CD14-positive monocyte (primary cell): ENCODE measurements at regions not wholly inside any gene's neighbourhood (a gene's known extent, or its start where the extent isn't known, plus 50 kb on each side); places are given as distances from the start of the nearest gene placed in this dataset.

ENCODE experiments used
- DNase-seq, 3 donors: peaks; one replicate each; pipeline ENCODE4 v3.0.0-alpha.2; 2011 to 2022
- H2AFZ ChIP-seq: 2 replicates; pipeline ENCODE4 v1.6.0; 2012; ENCODE audit warnings: mild to moderate bottlenecking, low read depth, low read length, inconsistent platforms; ENCODE audit not compliant: insufficient read depth, poor library complexity, severe bottlenecking
- H3K27ac ChIP-seq, 2 donors: 1 replicate in 1 of 2; 2 replicates in 1 of 2; pipeline ENCODE4 v1.5.1; 2012 to 2013; ENCODE audit warnings: low read length in 2 of 2, control low read depth in 1 of 2, inconsistent platforms in 1 of 2, low read depth in 1 of 2, mild to moderate bottlenecking in 1 of 2
- H3K27me3 ChIP-seq, 2 donors: one replicate each; pipeline versions ENCODE4 v1.6.0 to v1.6.1; 2011 to 2013; ENCODE audit warnings: low read length in 2 of 2; ENCODE audit not compliant: control insufficient read depth in 2 of 2, insufficient read depth in 2 of 2
- H3K36me3 ChIP-seq, 2 donors: replicated peaks in 1 of 2; 1 replicate in 1 of 2; 2 replicates in 1 of 2; pipeline versions ENCODE4 v1.5.1 to v1.6.1; 2012 to 2013; ENCODE audit warnings: low read length in 2 of 2, control low read depth in 1 of 2, inconsistent platforms in 1 of 2, mild to moderate bottlenecking in 1 of 2; ENCODE audit not compliant: insufficient read depth in 2 of 2, control insufficient read depth in 1 of 2
- H3K4me1 ChIP-seq, 2 donors: 1 replicate in 1 of 2; 2 replicates in 1 of 2; pipeline versions ENCODE4 v1.5.1 to v1.6.1; 2012 to 2013; ENCODE audit warnings: low read length in 2 of 2, control low read depth in 1 of 2, inconsistent platforms in 1 of 2, mild to moderate bottlenecking in 1 of 2, moderate library complexity in 1 of 2; ENCODE audit not compliant: insufficient read depth in 2 of 2, control insufficient read depth in 1 of 2
- H3K4me2 ChIP-seq: replicated peaks from 2 replicates; pipeline ENCODE3; 2012; ENCODE audit warnings: low read length, moderate library complexity, mild to moderate bottlenecking; ENCODE audit not compliant: poor library complexity, severe bottlenecking; ENCODE audit errors: extremely low read depth
- H3K4me3 ChIP-seq, 3 experiments: fragments of 200-600 bp in 1 of 3; sonication (generic) in 1 of 3; replicated peaks in 1 of 3; 1 replicate in 2 of 3; 2 replicates in 1 of 3; pipeline ENCODE4 v1.5.1; 2011 to 2013; ENCODE audit warnings: low read length in 3 of 3, mild to moderate bottlenecking in 3 of 3, control low read depth in 2 of 3, low read depth in 2 of 3, inconsistent platforms in 1 of 3, moderate library complexity in 1 of 3
- H3K79me2 ChIP-seq: 2 replicates; pipeline ENCODE4 v1.6.0; 2012; ENCODE audit warnings: mild to moderate bottlenecking, control low read depth, inconsistent platforms, low read length, moderate library complexity; ENCODE audit not compliant: insufficient read depth
- H3K9ac ChIP-seq: 2 replicates; pipeline ENCODE4 v1.6.0; 2017; ENCODE audit warnings: low read length, mild to moderate bottlenecking; ENCODE audit not compliant: insufficient read depth, poor library complexity, severe bottlenecking
- H3K9me3 ChIP-seq, 2 donors: replicated peaks in 1 of 2; 1 replicate in 1 of 2; 2 replicates in 1 of 2; pipeline versions ENCODE4 v1.5.1 to v1.6.1; 2012 to 2013; ENCODE audit warnings: low read length in 2 of 2, control low read depth in 1 of 2; ENCODE audit not compliant: control insufficient read depth in 1 of 2, insufficient read depth in 1 of 2
- H4K20me1 ChIP-seq: 2 replicates; pipeline ENCODE4 v1.6.0; 2012; ENCODE audit warnings: mild to moderate bottlenecking, low read length, control low read depth, moderate library complexity; ENCODE audit not compliant: insufficient read depth
- H3K27ac Mint-ChIP-seq, 7 donors: one replicate each; pipeline ENCODE4 v1.8.0; 2020; ENCODE audit warnings: mild to moderate bottlenecking in 7 of 7, mixed read lengths in 7 of 7, moderate library complexity in 6 of 7, inconsistent platforms in 2 of 7
- H3K27me3 Mint-ChIP-seq, 3 donors: one replicate each; pipeline ENCODE4 v1.8.0; 2021 to 2022; ENCODE audit warnings: low read depth in 3 of 3, mild to moderate bottlenecking in 3 of 3, mixed read lengths in 3 of 3, moderate library complexity in 3 of 3, inconsistent platforms in 1 of 3
- H3K36me3 Mint-ChIP-seq, 2 donors: one replicate each; pipeline ENCODE4 v1.8.0; 2020; ENCODE audit warnings: mixed read lengths in 2 of 2, inconsistent platforms in 1 of 2, mild to moderate bottlenecking in 1 of 2
- H3K4me1 Mint-ChIP-seq: one replicate; pipeline ENCODE4 v1.8.0; 2020; ENCODE audit warnings: mild to moderate bottlenecking, mixed read lengths
- H3K4me3 Mint-ChIP-seq, 2 donors: one replicate each; pipeline ENCODE4 v1.8.0; 2020; ENCODE audit warnings: mild to moderate bottlenecking in 2 of 2, mixed read lengths in 2 of 2, moderate library complexity in 1 of 2
- H3K9me3 Mint-ChIP-seq, 7 donors: one replicate each; pipeline ENCODE4 v1.8.0; 2020 to 2022; ENCODE audit warnings: mixed read lengths in 7 of 7, mild to moderate bottlenecking in 6 of 7, moderate library complexity in 6 of 7, inconsistent platforms in 2 of 7
- WGBS: methylation state at CpG from one replicate; pipeline ENCODE4 v1.1.5; 2013; ENCODE audit warnings: missing lambda C conversion rate; ENCODE audit not compliant: insufficient coverage; 5-methylcytosine and 5-hydroxymethylcytosine counted together
- intact Hi-C, 2 donors: fragments of 100-400 bp; cut with micrococcal nuclease; formaldehyde crosslinking; loops; one replicate each; pipeline versions ENCODE4 v1.15.0 to v1.15.1; 2023
- TF ChIP-seq, protein P1 (sequence below): fragments of 200-600 bp; IDR thresholded peaks from one replicate; pipeline ENCODE4 v1.8.0; 2022; ENCODE audit warnings: antibody characterized with exemption, mild to moderate bottlenecking

DNA sequence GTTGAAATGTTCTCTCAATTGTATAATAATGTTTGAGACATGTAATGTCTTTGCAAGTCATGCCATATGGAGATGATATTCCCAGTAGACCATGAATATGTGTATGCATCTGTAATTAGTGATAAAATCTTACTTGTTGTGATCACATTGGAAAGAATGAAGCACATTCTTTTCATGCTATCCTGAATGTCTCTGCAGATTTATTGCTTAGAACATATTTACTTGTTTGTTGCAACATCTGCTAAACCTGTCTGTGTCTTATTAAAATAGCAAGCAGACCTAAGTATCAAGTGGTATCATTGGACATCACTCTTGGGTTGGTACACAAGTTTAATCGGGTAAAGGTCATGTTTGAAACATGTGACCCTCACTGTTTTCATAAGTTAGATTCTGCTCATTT, 265.5 kb upstream of the CD180 start:
- H3K4me1 ChIP-seq: no peaks in the 10 kb centered on the region
- H3K4me2 ChIP-seq: no peak overlapping the region
- no peak overlapping the region for H3K4me3 Mint-ChIP-seq
- H3K27me3 ChIP-seq: no peaks in the 10 kb centered on the region
- peaks cover 0 to 4% (median 1%) of the 10 kb centered on the region in 7 donors for H3K9me3 Mint-ChIP-seq
- H3K4me1 Mint-ChIP-seq: no peaks in the 10 kb centered on the region
- WGBS: no CpG with 5 or more reads among the region's 1 CpG
- no peaks in the 10 kb centered on the region for H3K79me2 ChIP-seq
- H3K9ac ChIP-seq: no peak overlapping the region
- intact Hi-C loops: no loop called here
- no peak overlapping the region for H3K27ac Mint-ChIP-seq
- no peaks in the 10 kb centered on the region for H3K27me3 Mint-ChIP-seq
- H2AFZ ChIP-seq: no peak overlapping the region
- H3K36me3 Mint-ChIP-seq: no peaks in the 10 kb centered on the region
- no peak overlapping the region for H3K27ac ChIP-seq
- DNase-seq: no peak
- no peak overlapping the region for H3K4me3 ChIP-seq
- H3K9me3 ChIP-seq: peaks cover 0 to 3% of the 10 kb centered on the region in 2 donors
- no peaks in the 10 kb centered on the region for H4K20me1 ChIP-seq
- TF ChIP-seq, protein P1, sequence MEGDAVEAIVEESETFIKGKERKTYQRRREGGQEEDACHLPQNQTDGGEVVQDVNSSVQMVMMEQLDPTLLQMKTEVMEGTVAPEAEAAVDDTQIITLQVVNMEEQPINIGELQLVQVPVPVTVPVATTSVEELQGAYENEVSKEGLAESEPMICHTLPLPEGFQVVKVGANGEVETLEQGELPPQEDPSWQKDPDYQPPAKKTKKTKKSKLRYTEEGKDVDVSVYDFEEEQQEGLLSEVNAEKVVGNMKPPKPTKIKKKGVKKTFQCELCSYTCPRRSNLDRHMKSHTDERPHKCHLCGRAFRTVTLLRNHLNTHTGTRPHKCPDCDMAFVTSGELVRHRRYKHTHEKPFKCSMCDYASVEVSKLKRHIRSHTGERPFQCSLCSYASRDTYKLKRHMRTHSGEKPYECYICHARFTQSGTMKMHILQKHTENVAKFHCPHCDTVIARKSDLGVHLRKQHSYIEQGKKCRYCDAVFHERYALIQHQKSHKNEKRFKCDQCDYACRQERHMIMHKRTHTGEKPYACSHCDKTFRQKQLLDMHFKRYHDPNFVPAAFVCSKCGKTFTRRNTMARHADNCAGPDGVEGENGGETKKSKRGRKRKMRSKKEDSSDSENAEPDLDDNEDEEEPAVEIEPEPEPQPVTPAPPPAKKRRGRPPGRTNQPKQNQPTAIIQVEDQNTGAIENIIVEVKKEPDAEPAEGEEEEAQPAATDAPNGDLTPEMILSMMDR: no peak
- H3K36me3 ChIP-seq: no peaks in the 10 kb centered on the region

DNA sequence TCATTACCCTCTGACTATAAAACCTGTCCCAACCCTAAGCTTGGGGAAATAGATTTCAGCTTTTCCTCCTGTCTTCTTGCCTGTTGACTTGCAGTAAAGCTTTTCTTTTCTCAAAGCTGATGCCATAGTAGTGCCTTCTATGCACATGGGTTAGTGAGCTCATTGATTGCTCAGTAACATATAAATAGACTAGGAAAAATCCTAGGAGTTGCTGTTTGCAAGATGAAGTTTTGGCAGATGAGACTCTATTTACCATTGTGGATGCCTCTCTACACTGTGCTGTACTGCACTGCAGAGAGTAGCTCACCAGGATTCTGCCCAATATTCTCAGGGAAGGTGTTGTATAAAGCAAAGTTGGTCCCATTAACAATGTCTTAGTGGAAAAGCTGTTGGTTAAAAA, 262.7 kb upstream of the CD180 start:
- intact Hi-C loops: no loop called here
- no peaks in the 10 kb centered on the region for H3K4me1 Mint-ChIP-seq
- H3K4me3 Mint-ChIP-seq: no peak overlapping the region
- Histone ChIP-seq H3K4me2 (no peak overlapping the region), H3K27me3 (no peaks in the 10 kb centered on the region), H4K20me1 (no peaks in the 10 kb centered on the region), H3K4me3 (no peak overlapping the region), H3K27ac (no peak overlapping the region), H3K9me3 (peaks cover 0 to 6% of the 10 kb centered on the region in 2 donors), H3K79me2 (no peaks in the 10 kb centered on the region), H3K9ac (no peak overlapping the region), H3K36me3 (no peaks in the 10 kb centered on the region), H3K4me1 (no peaks in the 10 kb centered on the region), H2AFZ (no peak overlapping the region)
- TF ChIP-seq, protein P1: no peak
- no peaks in the 10 kb centered on the region for H3K27me3 Mint-ChIP-seq
- no peak for DNase-seq
- H3K27ac Mint-ChIP-seq: no peak overlapping the region
- H3K36me3 Mint-ChIP-seq: no peaks in the 10 kb centered on the region
- H3K9me3 Mint-ChIP-seq: peaks cover 0 to 11% (median 1%) of the 10 kb centered on the region in 7 donors
